ENCODE measurements at regions not wholly inside any gene's neighbourhood (a gene's known extent, or its start where the extent isn't known, plus 50 kb on each side); places are given as distances from the start of the nearest gene placed in this dataset.

GRCh38 chr17:71170070-71170469, 950.8 kb upstream of the SOX9 start:
- no peak overlapping the region for H3K27ac Mint-ChIP-seq
- no peaks in the 10 kb centered on the region for H3K27me3 Mint-ChIP-seq (ENCODE audit: low read depth)
- peaks cover 9% of the 10 kb centered on the region for H3K4me1 Mint-ChIP-seq
- TF ChIP-seq, protein P1, sequence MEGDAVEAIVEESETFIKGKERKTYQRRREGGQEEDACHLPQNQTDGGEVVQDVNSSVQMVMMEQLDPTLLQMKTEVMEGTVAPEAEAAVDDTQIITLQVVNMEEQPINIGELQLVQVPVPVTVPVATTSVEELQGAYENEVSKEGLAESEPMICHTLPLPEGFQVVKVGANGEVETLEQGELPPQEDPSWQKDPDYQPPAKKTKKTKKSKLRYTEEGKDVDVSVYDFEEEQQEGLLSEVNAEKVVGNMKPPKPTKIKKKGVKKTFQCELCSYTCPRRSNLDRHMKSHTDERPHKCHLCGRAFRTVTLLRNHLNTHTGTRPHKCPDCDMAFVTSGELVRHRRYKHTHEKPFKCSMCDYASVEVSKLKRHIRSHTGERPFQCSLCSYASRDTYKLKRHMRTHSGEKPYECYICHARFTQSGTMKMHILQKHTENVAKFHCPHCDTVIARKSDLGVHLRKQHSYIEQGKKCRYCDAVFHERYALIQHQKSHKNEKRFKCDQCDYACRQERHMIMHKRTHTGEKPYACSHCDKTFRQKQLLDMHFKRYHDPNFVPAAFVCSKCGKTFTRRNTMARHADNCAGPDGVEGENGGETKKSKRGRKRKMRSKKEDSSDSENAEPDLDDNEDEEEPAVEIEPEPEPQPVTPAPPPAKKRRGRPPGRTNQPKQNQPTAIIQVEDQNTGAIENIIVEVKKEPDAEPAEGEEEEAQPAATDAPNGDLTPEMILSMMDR (IDR thresholded peaks at IDR 0.05; ENCODE audit: unreplicated experiment), result no peak
- no peak for DNase-seq (ENCODE audit: low spot score in 2 of 2, unreplicated experiment in 2 of 2)
- H3K4me3 Mint-ChIP-seq, result no peak overlapping the region
- no peaks in the 10 kb centered on the region for H3K36me3 Mint-ChIP-seq
- H3K9me3 Mint-ChIP-seq, result no peaks in the 10 kb centered on the region

GRCh38 chr17:71171270-71171669, 949.5 kb upstream of the SOX9 start:
- Mint-ChIP-seq H3K4me3 (no peak overlapping the region), H3K4me1 (peaks cover 9% of the 10 kb centered on the region), H3K9me3 (no peaks in the 10 kb centered on the region), H3K27me3 (ENCODE audit: low read depth) (no peaks in the 10 kb centered on the region), H3K36me3 (no peaks in the 10 kb centered on the region), H3K27ac (no peak overlapping the region)
- no peak for DNase-seq (ENCODE audit: low spot score in 2 of 2, unreplicated experiment in 2 of 2)
- TF ChIP-seq, protein P1 (IDR thresholded peaks at IDR 0.05; ENCODE audit: unreplicated experiment), result no peak

GRCh38 chr17:71173991-71174390, 946.8 kb upstream of the SOX9 start:
- TF ChIP-seq, protein P1 (IDR thresholded peaks at IDR 0.05; ENCODE audit: unreplicated experiment), result no peak
- H3K36me3 Mint-ChIP-seq, result no peaks in the 10 kb centered on the region
- H3K4me3 Mint-ChIP-seq, result no peak overlapping the region
- no peaks in the 10 kb centered on the region for H3K27me3 Mint-ChIP-seq (ENCODE audit: low read depth)
- no peaks in the 10 kb centered on the region for H3K4me1 Mint-ChIP-seq
- no peak overlapping the region for H3K27ac Mint-ChIP-seq
- H3K9me3 Mint-ChIP-seq, result no peaks in the 10 kb centered on the region
- no peak for DNase-seq (ENCODE audit: low spot score in 2 of 2, unreplicated experiment in 2 of 2)

GRCh38 chr17:71176331-71176730, 944.5 kb upstream of the SOX9 start:
- H3K36me3 Mint-ChIP-seq, result no peaks in the 10 kb centered on the region
- no peaks in the 10 kb centered on the region for H3K27me3 Mint-ChIP-seq (ENCODE audit: low read depth)
- H3K9me3 Mint-ChIP-seq, result no peaks in the 10 kb centered on the region
- H3K27ac Mint-ChIP-seq, result no peak overlapping the region
- DNase-seq (ENCODE audit: low spot score in 2 of 2, unreplicated experiment in 2 of 2), result no peak
- H3K4me1 Mint-ChIP-seq, result peaks cover 13% of the 10 kb centered on the region
- TF ChIP-seq, protein P1 (IDR thresholded peaks at IDR 0.05; ENCODE audit: unreplicated experiment), result no peak
- H3K4me3 Mint-ChIP-seq, result no peak overlapping the region

- H3K4me3 Mint-ChIP-seq, result no peak overlapping the region
- no peak for DNase-seq (ENCODE audit: low spot score in 2 of 2, unreplicated experiment in 2 of 2)
Measured at GRCh38 chr17:71176928-71177443, 943.8 kb upstream of the SOX9 start.

More at GRCh38 chr17:71176928-71177443, 943.8 kb upstream of the SOX9 start:
- H3K27me3 Mint-ChIP-seq (ENCODE audit: low read depth), result no peaks in the 10 kb centered on the region
- H3K4me1 Mint-ChIP-seq, result peaks cover 13% of the 10 kb centered on the region
- H3K27ac Mint-ChIP-seq, result no peak overlapping the region
- H3K9me3 Mint-ChIP-seq, result no peaks in the 10 kb centered on the region
- TF ChIP-seq, protein P1 (IDR thresholded peaks at IDR 0.05; ENCODE audit: unreplicated experiment), result no peak
- H3K36me3 Mint-ChIP-seq, result no peaks in the 10 kb centered on the region
